ENCODE measurements at regions not wholly inside any gene's neighbourhood (a gene's known extent, or its start where the extent isn't known, plus 50 kb on each side); places are given as distances from the start of the nearest gene placed in this dataset.

DNA sequence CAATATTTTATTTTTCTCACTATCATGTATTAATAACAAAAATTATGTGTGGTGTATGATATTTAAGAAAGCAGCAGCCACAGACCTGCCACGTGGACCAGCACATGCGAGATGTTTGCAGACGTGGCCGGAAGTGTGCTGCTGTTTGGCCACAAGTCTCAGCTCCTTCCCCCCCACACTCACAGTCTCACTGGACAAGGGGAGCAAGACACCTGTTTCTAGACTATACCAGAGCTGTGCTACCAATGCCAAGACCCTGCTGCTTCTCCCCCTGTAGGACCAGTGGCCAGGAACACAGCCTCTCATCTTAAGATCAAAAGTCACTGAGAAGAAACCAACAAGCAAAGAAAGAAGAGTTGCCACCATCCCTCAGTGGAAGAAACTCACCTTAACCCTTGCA is 258.9 kb upstream of the PPP2R2D start:
- no peaks in the 10 kb centered on the region for H3K27me3 Mint-ChIP-seq (ENCODE audit: low read depth)
- H3K9me3 Mint-ChIP-seq: peaks cover 9% of the 10 kb centered on the region
- H3K27ac Mint-ChIP-seq: no peak overlapping the region
- no peak overlapping the region for H3K4me3 Mint-ChIP-seq
- H3K4me1 Mint-ChIP-seq (ENCODE audit: low read depth): peaks cover 3% of the 10 kb centered on the region
- no peaks in the 10 kb centered on the region for H3K36me3 Mint-ChIP-seq (ENCODE audit: low read depth)

DNA sequence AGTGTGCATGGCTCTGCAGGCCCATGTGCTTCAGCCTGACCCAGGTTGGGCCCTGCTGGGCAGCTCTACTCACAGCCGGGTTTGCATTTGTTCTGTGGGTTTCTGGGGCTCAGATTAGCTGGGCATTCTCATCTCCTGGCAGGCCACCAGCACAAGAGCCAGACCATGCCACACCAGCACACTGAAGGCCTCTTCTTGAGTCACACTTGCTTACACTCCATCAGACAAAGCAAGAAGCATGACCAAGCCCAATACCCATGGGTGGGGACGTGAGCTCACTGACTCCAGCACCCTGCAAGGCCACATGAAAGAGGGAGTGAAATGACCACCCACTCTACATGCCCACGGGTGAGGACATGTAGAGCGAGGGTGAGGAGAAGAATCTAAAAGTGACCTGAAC is 257.8 kb upstream of the PPP2R2D start:
- H3K36me3 Mint-ChIP-seq (ENCODE audit: low read depth): no peaks in the 10 kb centered on the region
- no peaks in the 10 kb centered on the region for H3K27me3 Mint-ChIP-seq (ENCODE audit: low read depth)
- peaks cover 9% of the 10 kb centered on the region for H3K9me3 Mint-ChIP-seq
- no peak overlapping the region for H3K27ac Mint-ChIP-seq
- peaks cover 3% of the 10 kb centered on the region for H3K4me1 Mint-ChIP-seq (ENCODE audit: low read depth)
- H3K4me3 Mint-ChIP-seq: no peak overlapping the region

DNA sequence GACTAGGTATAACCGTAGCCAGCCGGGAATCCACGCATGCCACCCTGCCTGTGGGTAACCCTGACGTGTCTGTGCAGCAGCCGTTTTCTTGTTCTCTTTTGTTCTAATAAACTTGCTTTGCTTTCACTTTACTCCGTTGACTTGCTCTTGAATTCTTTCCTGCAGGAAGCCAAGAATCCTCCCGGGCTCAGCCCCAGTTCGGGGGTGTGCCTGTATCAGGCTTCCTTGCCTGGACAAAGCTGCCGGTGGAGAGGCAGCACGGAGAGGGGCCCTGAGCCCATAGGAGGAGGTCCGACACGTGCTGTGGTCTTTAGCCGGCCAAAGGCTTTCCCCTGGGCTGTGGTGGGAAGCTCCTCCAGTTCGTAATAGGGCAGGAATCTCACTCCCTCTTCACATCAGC is 256.5 kb upstream of the PPP2R2D start:
- Mint-ChIP-seq H3K4me3 (no peak overlapping the region), H3K27me3 (ENCODE audit: low read depth) (no peaks in the 10 kb centered on the region), H3K36me3 (ENCODE audit: low read depth) (no peaks in the 10 kb centered on the region), H3K27ac (no peak overlapping the region), H3K4me1 (ENCODE audit: low read depth) (peaks cover 3% of the 10 kb centered on the region), H3K9me3 (peaks cover 9% of the 10 kb centered on the region)

DNA sequence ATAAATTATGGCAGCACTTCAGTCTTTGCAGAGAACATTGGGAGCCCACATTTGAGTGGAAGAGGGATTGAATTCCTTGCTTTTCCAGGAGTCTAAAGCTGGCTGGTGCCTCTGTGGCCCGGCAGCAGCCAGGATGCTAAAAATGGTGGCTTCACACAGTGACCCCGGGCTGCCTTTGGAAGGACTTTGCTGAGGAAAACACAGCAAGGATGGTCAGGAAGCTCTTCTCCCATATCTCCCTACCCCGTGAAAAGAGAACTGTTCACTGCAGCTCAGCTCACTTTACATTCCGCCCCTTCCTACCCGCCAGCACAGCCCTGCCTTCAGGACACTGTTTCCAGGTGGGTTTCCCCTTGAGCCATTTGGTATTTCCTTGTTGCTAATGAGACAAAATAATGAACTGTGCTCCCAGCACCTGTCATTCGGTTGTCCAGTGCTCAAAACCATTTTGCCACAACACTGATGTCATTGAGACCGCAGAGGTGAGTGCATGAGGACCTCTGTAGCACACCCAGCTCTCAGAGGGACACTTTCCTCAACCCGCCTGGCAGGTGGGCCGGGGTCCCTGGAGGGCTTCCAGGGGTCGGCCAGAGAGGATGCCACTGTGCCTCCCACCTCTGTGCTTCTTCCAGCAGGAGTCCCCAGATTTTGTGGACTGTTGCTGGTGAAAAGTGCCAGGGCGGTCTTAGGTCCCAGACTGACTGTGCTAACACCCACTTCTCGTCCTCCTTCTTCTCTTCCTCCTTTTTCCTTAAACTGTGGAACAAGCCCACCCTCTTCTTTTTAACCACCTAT is 255.7 kb upstream of the PPP2R2D start:
- Mint-ChIP-seq H3K27ac (no peak overlapping the region), H3K4me3 (no peak overlapping the region), H3K36me3 (ENCODE audit: low read depth) (no peaks in the 10 kb centered on the region), H3K4me1 (ENCODE audit: low read depth) (peaks cover 3% of the 10 kb centered on the region), H3K27me3 (ENCODE audit: low read depth) (no peaks in the 10 kb centered on the region), H3K9me3 (peaks cover 2% of the 10 kb centered on the region)

DNA sequence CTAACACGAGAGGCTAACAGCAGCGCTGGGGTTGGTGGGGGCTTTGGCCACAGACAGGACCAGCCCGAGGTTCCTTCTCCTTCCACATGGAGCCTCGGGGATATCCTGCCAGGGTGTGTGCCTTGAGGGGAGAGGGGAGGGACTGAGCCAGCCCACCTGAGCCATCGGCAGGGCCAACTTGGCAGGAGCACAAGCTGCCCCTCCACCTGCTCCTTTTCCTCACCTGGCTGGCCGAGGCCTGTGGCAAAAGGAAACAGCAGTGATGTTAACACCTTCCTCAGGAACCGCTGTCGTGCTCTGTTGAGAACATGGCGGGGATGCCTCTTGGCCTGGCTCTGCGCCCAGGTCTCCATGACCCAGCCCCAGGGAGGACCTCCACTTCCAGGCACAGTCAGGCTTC is 255.1 kb upstream of the PPP2R2D start:
- Mint-ChIP-seq H3K4me3 (no peak overlapping the region), H3K27ac (no peak overlapping the region), H3K4me1 (ENCODE audit: low read depth) (peaks cover 3% of the 10 kb centered on the region), H3K9me3 (no peaks in the 10 kb centered on the region), H3K36me3 (ENCODE audit: low read depth) (no peaks in the 10 kb centered on the region), H3K27me3 (ENCODE audit: low read depth) (no peaks in the 10 kb centered on the region)

DNA sequence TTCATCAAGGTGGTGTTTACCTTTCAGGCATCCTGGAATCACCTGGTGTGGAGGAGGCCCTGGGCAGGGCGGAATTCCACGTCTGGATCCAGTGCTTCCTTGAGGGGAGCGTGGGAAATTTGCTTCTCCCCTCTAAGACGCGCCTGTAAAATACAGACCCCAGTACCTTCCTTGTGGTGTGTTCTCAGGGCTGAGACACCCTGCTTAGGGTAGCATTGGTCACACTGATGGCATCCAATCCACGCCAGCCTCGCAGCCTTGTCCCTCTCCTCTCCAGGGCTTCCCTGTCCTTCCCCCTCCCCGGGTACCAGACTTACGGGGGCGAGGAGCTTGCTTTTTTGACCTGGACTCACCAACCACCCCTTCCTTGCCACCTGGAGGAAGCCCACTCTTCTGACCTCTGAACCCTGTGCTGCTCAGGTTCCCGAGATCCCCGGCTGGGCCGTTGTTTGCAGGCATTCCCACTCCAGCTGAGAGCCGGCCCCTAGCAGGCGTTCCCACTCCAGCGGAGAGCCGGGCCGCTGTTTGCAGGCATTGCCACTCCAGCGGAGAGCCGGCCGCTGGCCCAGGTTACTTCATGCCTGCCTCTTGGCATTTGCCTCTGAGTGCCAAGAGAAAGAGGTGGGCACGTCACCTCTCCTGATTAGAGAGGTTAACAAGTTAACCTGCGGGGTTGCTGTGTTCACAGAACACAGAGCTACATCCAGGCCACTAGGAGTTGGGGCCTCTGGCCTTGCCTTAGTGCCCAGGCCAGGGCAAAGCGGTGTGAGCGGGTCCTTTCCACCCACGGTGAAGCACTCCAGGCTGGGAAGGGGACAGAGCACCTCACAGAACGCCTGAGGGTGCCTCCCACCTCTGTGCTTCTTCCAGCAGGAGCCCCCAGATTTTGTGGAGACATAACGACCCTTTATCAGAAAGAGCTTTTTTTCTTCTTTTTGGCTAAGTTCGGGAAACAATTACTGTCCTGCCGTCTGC is 254.0 kb upstream of the PPP2R2D start:
- Mint-ChIP-seq H3K9me3 (no peaks in the 10 kb centered on the region), H3K4me3 (no peak overlapping the region), H3K36me3 (ENCODE audit: low read depth) (no peaks in the 10 kb centered on the region), H3K4me1 (ENCODE audit: low read depth) (no peaks in the 10 kb centered on the region), H3K27me3 (ENCODE audit: low read depth) (no peaks in the 10 kb centered on the region), H3K27ac (no peak overlapping the region)

DNA sequence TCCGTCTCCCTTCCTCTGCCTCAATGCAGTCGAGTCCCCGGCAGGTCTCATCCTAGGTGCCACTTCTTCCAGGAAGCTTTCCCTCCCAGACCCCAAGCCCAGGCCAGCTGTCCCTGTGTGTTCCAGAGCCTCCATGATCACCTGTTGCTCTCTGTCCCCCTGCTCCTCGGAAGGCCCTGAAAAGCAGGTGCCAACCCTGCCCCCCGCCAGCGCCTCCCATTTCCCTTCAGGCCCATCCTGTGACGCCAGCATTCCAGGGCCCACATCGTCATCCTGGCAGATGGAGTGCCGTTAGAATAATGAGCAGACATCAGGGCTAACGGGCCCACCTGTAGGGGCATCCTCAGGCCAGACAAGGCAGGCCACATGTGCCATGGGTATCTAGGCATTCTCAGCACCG is 253.0 kb upstream of the PPP2R2D start:
- no peaks in the 10 kb centered on the region for H3K9me3 Mint-ChIP-seq
- no peaks in the 10 kb centered on the region for H3K4me1 Mint-ChIP-seq (ENCODE audit: low read depth)
- H3K4me3 Mint-ChIP-seq: no peak overlapping the region
- no peak overlapping the region for H3K27ac Mint-ChIP-seq
- H3K27me3 Mint-ChIP-seq (ENCODE audit: low read depth): no peaks in the 10 kb centered on the region
- no peaks in the 10 kb centered on the region for H3K36me3 Mint-ChIP-seq (ENCODE audit: low read depth)

DNA sequence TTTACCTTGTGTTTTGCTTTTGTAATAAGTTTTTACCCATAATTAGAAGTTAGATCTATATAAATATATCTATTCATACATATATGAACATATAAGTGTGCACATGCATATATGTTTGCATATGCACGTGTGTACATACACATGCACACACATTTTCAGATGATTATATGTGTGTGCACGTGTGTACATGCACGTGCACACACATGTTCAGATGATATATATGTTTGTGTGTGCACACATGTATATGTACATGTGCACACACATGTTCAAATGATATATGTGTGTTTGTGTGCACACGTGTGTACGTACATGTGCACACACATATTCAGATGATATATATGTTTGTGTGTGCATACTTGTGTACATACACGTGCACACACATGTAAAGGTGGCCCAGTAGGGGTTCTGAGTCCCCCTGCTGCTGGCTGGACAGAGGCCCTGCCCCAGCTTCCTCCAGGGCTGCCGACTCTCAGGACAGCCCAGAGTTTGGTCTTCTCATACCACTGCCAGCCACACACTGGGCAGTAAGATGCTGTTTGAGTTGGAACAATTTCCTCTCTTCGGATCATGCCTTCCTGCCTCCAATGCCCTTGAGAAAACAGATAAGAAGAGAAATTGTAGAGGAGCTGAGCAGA is 252.3 kb upstream of the PPP2R2D start:
- Mint-ChIP-seq H3K27ac (no peak overlapping the region), H3K4me3 (no peak overlapping the region), H3K9me3 (no peaks in the 10 kb centered on the region), H3K4me1 (ENCODE audit: low read depth) (no peaks in the 10 kb centered on the region), H3K36me3 (ENCODE audit: low read depth) (no peaks in the 10 kb centered on the region), H3K27me3 (ENCODE audit: low read depth) (no peaks in the 10 kb centered on the region)

DNA sequence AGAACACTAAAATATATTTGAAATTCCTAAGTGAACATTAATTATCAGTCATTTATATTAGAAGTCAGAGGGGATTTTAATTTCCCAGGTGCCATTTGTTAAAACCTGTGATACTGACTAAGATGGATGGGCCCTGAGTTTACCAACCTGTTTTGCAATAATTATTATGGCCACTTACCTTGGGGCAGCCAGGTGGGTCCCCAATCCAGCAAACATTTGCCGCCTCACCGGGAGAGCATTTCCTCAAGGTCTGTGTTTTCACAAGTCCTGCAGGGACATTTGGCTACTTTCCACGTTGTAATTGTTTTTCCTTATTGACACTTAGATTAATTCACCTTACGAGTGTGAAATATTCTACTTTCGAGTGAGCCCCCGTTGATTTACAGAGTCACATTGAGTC is 251.2 kb upstream of the PPP2R2D start:
- H3K36me3 Mint-ChIP-seq (ENCODE audit: low read depth): no peaks in the 10 kb centered on the region
- H3K27ac Mint-ChIP-seq: no peak overlapping the region
- H3K4me3 Mint-ChIP-seq: no peak overlapping the region
- H3K27me3 Mint-ChIP-seq (ENCODE audit: low read depth): peaks cover 4% of the 10 kb centered on the region
- no peaks in the 10 kb centered on the region for H3K4me1 Mint-ChIP-seq (ENCODE audit: low read depth)
- no peaks in the 10 kb centered on the region for H3K9me3 Mint-ChIP-seq

DNA sequence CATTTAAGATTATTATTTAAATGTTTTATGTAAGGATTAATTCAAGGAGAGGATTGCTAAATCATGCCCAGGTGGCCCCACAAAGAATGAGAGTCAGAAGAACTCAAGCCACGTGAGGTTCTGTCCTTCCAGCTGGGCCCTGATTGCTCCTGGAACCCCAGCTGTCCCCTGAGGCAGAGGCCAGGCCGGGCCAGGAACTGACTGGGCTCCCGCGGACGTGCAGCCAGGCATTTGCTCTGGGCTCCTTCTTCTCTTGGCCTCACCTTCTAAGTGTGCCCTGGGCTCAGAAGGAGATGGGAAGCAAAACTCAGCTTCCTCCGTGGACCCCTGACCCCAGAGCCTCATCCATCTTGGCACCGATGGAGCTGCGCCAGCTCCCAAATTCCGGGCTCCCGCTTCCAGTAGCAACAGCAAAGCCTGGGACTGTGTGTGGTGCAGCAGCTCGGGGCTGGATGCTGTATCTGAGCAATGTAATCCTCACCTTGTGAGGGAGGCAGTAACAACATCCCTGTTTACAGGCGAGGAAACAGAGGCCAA is 250.6 kb upstream of the PPP2R2D start:
- peaks cover 4% of the 10 kb centered on the region for H3K27me3 Mint-ChIP-seq (ENCODE audit: low read depth)

DNA sequence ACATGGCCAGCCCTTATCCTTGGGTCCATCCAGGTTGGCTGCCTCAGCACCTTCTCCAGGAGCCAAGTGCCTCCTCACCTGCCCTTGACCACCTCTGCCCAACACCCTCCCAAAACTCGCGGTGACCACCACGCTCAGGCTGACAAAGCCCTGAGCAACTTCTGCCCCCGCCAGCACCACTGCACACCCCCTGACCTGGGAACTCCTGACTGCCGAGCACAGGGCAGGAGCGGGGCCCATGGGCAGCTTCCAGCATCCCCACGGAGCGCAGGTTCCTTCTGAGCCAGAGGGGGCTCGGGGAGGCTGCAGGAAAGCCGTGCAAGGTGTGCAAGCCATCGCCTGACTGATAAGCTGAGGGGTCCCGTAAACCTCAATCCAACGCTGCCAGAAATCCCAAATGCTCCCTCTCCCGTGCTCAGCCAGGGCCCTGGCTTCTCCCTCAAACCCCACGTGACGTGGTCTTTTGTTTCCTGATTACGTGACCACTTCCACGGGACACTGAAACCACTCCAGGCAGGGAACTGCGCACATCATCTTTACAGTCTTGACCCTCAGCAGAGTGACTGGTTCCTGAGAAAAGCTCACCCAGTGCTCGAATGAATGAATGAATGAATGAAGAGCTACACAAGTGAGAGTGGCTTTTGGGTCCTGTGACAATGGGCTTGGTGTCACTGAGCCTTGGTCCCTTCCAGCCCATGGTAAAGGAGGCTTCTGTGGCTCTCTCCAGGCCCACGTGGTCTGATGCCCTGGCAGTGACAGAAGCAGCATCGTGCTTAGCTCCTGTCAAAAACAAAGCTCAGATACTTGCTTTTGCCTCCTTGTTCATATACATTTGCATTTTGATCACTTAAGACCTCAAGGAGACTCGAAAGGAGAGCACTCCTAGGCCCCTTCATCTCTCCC is 249.8 kb upstream of the PPP2R2D start:
- H3K4me1 Mint-ChIP-seq (ENCODE audit: low read depth): no peaks in the 10 kb centered on the region

More for the DNA sequence above, 250.6 kb upstream of the PPP2R2D start:
- Mint-ChIP-seq H3K27ac (no peak overlapping the region), H3K4me1 (ENCODE audit: low read depth) (no peaks in the 10 kb centered on the region), H3K9me3 (no peaks in the 10 kb centered on the region), H3K36me3 (ENCODE audit: low read depth) (no peaks in the 10 kb centered on the region), H3K4me3 (no peak overlapping the region)

DNA sequence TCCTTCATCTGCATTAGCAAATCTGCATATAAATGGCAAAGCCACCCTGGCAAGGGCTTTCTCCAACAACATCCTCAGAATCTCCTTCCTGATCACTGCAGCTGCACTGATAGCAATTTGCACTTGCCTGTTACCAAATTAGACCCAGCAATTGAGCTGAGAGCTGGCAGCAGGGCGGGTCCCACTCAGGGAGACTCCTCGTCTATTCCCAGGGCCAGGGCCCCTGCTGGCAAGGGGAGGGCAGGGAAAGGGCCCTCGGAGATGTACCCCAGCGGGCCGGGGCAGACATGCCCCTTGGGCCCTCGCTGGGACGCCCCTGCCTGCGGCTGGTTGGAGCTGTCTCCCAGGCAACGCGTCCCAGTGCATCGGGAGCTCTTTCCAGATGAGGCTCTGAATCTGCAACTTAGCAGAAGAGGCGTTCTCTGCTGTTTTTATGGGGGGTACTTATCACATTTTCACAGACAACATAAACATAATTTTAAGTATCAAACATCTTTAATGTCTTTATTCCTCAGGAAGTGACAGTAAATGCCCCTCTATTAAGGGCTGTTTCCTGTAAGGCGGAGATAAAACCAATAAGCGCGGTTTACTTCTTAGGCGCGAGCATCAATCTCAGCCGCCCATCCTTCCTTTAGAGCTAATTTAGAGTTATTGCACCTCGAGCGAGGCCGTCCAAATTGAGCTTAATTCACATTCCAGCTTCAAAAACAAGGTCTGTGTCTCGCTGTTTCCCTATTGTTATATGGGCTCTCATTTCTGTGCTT is 249.0 kb upstream of the PPP2R2D start:
- Mint-ChIP-seq H3K36me3 (ENCODE audit: low read depth) (no peaks in the 10 kb centered on the region), H3K4me3 (no peak overlapping the region), H3K4me1 (ENCODE audit: low read depth) (no peaks in the 10 kb centered on the region), H3K9me3 (no peaks in the 10 kb centered on the region), H3K27me3 (ENCODE audit: low read depth) (peaks cover 4% of the 10 kb centered on the region), H3K27ac (no peak overlapping the region)

More for the DNA sequence above, 249.8 kb upstream of the PPP2R2D start:
- H3K27ac Mint-ChIP-seq: no peak overlapping the region
- H3K4me3 Mint-ChIP-seq: no peak overlapping the region
- peaks cover 4% of the 10 kb centered on the region for H3K27me3 Mint-ChIP-seq (ENCODE audit: low read depth)
- H3K36me3 Mint-ChIP-seq (ENCODE audit: low read depth): no peaks in the 10 kb centered on the region
- no peaks in the 10 kb centered on the region for H3K9me3 Mint-ChIP-seq

DNA sequence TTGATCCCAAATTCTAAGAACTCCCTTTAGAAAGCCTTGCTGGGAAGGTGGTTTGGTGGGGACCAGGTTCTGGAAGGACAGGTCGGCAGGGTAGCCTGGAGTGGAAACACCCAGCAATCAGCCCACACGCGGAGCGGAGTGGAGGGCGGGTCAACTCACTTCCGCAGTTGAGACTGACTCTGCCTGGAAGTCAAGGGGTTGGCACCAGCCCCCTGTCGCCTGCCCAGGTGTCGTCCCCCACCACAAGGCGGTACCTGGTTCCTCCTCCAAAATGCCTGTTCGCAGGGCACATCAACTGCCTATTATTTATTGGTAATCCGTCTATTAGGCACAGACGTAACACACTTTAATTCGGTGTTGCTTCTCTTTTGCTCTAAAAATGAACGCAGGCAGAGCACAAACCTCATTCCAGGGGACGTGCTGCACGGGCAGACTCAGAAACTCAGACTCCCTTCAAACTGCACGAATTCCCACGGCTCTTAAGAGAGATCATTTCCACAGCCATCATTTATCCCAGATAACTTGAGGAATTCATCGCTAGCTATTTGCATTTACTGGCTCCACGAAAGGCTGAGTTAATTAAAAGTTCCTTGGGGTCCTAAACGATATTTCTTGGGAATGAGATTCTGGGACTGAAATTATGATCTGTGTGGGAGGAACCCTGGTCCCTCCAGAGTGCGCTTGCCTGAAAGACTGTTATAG is 248.2 kb upstream of the PPP2R2D start:
- no peak overlapping the region for H3K27ac Mint-ChIP-seq
- H3K4me1 Mint-ChIP-seq (ENCODE audit: low read depth): no peaks in the 10 kb centered on the region
- no peaks in the 10 kb centered on the region for H3K36me3 Mint-ChIP-seq (ENCODE audit: low read depth)
- H3K4me3 Mint-ChIP-seq: no peak overlapping the region
- H3K27me3 Mint-ChIP-seq (ENCODE audit: low read depth): peaks cover 4% of the 10 kb centered on the region
- H3K9me3 Mint-ChIP-seq: no peaks in the 10 kb centered on the region
